Neural progenitor cell (in vitro differentiated cells): ENCODE measurements at regions not wholly inside any gene's neighbourhood (a gene's known extent, or its start where the extent isn't known, plus 50 kb on each side); places are given as distances from the start of the nearest gene placed in this dataset.

ENCODE experiments used
- CTCF ChIP-seq: fragments of 200-600 bp; sonication (generic); IDR thresholded peaks from 2 replicates; pipeline ENCODE4 v1.5.1; 2017; ENCODE audit warnings: antibody characterized with exemption, mild to moderate bottlenecking
- EZH2 ChIP-seq: fragments of 200-600 bp; sonication (generic); IDR thresholded peaks from 2 replicates; pipeline ENCODE4 v1.6.1; 2017; ENCODE audit warnings: antibody characterized with exemption, mild to moderate bottlenecking, moderate library complexity
- EZH2phosphoT487 ChIP-seq: fragments of 200-600 bp; sonication (generic); IDR thresholded peaks from 2 replicates; pipeline ENCODE4 v1.6.1; 2017; ENCODE audit warnings: antibody characterized with exemption

DNA sequence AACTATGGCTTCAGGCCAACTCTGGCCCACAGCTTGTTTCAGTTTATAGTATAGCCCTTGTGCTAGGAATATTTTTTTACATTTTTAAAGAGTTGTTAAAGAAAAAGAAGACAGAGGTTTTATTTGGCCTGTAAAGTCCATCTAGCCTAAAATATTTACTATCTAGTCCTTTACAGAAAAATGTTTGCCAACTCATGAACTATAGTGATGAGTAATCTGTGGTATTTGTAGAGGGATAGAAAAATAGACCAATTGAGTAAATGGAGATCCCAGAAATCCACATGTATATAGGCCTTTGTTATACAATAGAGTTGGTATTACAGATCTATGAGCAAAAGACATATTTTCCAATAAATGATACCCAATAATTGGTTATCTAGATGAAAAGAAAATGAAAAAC lies 288.7 kb downstream of the PRDM5 start:
- TF ChIP-seq CTCF, result no peak
- TF ChIP-seq EZH2, result no peak
- TF ChIP-seq EZH2phosphoT487, result no peak
